ENCODE measurements at regions not wholly inside any gene's neighbourhood (a gene's known extent, or its start where the extent isn't known, plus 50 kb on each side); places are given as distances from the start of the nearest gene placed in this dataset.

- TF ChIP-seq CTCF (IDR thresholded peaks at IDR 0.05) (no peak), POLR2AphosphoS5 (IDR thresholded peaks at IDR 0.05; ENCODE audit: insufficient read depth in 1 of 2, low read depth in 1 of 2) (no peak), POLR2A (IDR thresholded peaks at IDR 0.05) (no peak)
Measured at GRCh38 chr2:238716171-238716570, 131.7 kb upstream of the TWIST2 start.

Measured in vagina (tissue), 2 donors.